ENCODE measurements at regions not wholly inside any gene's neighbourhood (a gene's known extent, or its start where the extent isn't known, plus 50 kb on each side); places are given as distances from the start of the nearest gene placed in this dataset.

DNA sequence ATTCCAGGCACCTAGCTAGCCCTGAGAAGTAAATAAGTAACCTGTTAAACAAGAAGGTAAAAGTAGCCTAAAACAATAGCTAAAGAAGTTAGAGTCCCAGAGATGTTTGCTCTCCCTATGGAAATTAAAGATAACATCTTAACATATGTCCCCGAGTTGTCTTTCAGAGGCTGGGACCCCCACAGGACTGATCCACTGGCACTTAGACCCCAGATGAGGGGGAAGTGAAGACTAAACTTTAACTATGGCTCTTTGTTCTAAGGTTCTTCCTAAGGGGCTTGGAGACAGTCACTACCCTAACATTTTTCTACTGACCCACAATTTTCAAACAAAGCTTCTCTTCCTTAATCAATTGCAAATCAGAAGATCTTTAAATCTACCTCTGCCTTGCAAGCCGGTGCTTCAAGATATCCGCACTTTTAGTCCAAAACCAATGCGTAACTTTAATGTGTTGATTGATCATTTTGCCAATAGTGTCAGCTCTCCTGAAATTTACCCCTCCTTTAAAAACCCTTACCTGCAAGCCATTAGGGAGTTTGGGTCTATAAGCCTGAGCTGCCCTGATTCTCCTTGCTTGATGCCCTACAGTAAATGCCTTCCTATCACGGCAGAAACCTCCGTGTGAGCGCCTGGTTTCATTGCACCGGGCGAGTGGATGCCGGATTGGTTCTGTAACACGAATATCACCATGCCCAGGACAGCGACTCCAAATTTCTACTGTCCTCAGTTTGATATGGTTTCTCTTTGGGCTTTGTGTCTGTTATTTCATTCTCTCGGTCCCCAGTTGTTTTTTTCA lies 404.4 kb downstream of the SIPA1L2 start:
- no peak for DNase-seq

DNA sequence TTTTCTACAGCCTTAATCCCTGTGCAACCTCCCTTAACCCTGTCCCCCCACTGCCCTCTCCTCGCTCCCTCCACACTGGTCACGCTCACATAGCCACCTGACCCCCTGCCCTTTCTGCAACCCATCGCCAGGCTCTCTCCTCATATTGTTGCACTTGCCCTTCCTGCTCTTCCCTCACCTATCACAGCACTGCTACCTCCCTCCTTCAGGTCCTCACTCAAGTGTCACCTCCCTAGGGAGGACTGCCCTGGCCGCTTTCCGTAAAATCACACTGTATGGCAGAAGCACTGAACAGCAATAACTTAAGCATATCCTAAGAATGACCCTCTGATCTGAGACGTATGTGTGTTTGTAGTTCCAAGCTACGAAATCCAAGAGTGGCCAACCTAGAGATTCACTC lies 406.0 kb downstream of the SIPA1L2 start:
- DNase-seq, result no peak

DNA sequence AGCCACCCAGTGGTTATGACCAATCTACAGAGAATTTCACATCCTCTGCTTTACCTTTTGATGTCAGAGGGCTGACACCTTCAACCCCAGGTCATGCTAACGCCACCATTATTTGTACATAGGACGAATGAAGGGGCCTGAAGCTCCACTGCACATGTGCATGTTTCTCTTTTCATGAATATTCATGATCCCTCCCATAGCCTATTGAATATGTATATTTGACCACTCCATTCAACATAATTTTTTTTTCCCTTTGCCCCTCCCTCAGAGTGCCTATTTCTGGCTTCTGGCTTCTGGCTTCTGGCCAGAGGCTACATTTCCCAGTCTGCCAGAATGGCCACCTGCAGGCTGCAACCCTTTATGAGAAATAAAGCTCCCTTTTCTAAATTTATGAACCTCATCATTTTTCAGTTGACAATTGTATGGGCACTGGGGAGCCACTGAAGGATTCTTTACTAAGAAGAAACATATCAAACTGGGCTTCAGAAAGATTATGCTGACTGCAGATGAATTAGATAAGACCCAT lies 406.7 kb downstream of the SIPA1L2 start:
- no peak for DNase-seq

DNA sequence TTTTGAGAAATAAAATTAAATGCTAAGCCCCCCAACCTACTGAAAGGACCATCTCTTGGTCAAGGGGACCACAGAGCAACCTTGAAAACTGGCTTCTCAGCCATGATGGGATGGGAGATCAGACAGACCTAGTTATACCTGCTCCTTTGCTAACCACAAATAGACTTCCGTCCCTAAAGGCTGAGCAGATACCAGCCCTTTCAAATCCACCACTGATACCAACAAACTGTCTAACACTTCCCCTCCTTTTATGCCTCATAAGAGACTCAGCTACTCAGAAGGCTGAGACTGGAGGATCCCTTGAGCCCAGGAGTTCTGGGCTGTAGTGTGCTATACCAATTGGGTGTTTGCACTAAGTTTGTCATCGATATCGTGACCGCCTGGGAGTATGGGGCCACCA lies 407.3 kb downstream of the SIPA1L2 start:
- DNase-seq, result no peak

DNA sequence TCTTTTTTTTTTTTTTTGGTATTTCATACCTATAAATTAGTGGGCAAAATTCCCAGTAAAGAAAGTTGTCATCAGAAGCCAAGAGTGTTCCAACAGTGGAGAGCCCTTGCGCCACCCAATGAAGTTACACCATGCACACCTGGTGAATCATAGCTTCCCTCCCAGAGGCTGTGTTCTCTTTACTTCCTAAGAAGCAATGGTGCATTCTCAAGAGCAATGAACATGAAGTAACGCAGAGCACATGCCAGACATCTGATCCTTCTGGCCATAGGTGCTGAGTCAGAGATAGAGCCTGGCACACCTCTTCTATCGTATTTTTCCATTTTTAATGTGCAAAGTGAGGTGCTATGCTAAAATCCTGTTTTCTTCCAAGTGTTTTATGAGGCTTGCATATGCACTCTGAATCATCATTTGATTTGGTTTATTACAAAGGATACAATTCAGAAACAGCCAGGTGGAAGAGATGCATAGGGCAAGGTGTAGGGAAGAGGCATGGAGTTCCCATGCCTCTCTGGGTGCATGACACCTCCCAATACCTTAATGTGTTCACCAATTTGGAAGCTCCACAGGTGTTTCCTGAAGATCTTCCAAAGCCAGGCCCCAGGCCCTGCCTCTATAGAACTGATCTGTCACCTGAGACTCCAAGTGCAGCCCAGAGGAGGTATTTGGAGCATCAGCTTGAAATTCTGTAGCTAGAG lies 408.0 kb downstream of the SIPA1L2 start:
- DNase-seq, result no peak

DNA sequence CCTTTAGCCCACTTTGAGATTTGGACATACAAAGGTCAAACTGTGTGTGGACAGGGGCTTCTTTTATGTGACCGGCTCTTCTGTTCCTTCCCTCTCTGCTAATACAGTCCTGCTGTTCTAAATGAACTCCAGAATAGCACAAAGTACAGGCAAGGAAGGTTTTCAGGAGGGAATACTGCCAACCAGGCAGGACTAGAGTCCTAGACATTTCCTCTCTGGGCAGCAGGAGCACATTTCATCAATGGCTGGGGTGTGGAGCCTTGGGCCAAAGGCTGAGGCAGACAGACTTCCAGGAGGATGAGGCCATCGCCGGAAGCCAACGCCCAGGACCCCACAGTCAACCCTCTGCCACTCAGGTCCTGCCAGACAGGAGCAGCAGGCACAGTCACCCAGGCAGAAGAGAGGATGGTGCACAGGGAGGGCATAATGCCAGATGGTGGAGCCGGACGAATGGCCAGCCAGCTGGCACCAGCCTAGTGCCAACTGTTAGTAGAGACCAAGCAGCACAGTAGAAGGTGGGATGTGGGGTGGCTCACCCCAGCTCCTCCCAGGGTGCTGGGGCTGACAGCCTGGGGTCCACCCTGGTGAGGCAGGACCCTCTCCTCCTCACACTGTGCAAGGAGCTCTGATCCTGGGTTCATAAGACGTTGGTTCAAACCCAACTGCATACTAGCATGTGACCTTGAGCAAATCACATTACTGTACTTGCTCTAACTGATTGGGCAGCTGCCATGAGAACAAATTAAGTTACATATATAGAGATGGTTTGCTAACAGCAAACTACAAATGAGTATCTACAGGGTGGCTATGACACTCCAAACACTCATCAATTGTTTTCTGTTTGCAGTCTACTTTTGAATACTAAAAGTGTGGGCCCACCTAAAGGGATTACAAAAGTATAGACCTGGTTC lies 410.7 kb downstream of the SIPA1L2 start:
- no peak for DNase-seq

DNA sequence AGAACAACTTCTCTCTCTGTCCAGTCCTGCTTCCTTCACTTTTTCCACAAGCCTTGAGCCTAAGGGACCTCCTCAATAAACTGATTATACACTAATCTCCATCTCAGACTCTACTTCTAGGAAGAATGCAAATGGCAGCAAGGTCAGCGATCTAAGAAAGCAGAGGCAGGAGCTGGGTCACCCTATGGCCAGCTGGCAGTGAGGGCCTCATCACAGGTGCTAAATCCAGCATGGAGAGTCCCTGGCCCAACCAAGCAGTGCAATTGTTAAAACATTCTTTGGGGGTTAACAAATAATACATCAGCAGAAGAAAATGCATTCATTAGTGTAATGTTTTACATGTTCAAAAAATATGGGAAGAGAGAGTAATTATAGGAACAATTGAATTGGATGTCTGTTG lies 416.0 kb downstream of the SIPA1L2 start:
- DNase-seq, result no peak

DNA sequence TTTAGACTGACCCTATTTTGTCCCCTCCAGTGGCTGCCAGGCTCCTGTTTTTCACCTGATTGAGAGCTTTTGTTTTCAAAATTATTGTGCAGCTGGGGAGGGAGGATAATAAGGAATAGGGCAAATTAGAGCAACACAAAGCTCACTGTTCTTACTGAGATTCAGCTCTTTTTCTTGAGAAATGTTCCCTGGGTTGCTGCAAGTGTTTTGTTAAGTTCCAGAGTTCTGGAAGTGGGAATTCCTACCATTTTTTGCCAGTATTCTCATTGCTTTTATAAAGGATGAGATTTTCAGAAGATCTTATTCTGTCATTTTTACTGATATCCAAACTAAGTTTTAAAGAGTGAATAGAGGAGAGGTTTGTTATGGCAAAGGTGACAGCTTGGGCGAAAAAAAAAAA lies 417.7 kb downstream of the SIPA1L2 start:
- no peak for DNase-seq

DNA sequence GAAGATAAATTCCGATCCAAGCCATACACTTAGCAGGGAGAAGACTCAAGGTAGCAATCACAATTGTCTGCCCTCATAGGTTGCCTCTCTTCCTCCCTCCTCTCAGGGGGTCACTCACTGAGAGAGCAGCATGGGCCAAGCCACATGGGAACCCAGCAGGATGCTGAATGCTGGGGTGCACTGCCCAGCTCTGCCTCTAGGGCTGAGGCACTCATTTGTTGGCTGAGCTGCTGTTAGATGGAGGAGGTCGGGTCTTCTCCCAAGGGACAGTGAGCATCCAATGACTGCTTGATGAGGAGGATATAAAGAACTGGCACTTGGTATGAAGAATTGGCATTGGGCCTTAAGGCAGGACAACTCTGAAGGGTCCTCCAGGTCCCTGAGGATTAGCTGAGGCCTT lies 418.8 kb downstream of the SIPA1L2 start:
- DNase-seq, result no peak

DNA sequence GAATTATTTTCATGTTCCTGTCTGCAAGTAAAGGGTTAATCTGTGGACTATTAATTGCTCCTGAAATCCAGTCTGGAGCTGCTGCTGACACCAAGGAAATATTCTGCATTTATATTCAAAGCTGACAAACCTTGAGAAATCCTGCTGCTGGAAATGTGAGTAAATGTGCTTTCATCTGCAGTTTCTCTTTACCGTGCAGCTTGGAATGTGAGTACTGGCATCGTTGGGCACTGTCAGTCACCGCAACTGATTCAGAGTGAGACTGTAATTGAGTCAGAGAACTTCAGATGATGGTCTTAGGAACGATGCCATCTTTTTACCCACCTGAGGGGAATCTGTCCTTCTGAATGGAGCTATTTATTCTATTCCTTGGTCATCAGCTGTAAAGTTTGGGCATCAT lies 420.6 kb downstream of the SIPA1L2 start:
- no peak for DNase-seq

DNA sequence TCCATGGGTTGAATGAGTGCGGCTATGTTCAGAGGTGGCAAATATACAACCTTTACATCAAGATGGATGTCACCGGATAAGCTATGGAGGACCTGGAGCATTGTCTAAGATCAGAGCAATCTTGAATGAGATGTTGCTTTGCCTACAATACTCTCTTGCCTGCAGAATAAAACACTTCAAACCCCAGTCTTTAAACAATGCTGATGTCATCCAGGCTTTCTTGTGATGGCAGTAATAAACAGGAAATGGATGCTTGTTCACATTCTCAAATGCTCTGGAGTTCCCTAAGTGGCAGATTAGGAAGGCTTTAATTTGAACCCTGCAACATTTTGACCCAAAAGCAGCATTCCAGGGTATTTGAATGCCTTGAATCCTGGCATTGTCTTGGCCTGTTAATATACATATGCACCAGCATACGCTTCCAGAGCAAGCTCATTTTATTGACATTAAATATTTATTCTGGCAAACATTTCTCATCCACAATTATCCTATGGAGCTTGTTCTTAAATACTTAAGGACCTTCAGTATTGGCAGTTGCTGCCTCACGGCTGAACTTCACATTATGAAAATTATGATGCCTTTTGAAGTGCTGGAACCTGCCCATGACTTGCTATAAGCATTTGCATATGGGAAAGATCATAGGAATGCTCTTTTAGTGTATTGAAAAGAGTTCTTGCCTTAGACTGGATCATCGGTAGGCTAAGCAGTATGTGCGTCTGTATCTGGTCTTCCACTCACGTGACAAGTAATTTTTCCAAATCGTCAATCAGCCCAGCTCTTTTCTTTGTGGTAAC lies 422.7 kb downstream of the SIPA1L2 start:
- DNase-seq, result no peak

DNA sequence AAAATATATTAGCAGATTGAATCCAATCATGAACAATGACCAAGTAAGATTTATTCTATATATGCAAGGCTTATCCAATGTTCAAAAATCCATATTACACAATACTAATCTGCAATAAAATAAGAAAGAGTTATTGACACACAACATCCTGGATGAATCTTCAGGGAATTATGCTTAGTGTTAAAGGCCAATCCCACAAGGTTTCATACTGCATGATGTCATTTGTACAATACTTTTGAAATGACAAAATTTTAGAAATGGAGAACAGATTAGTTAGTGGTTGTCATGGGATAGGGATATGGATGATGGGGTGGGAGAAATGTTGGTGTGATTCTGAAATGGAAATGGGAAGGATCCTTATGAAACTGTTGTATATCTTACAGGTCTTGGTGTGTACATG lies 425.7 kb downstream of the SIPA1L2 start:
- DNase-seq, result no peak

DNA sequence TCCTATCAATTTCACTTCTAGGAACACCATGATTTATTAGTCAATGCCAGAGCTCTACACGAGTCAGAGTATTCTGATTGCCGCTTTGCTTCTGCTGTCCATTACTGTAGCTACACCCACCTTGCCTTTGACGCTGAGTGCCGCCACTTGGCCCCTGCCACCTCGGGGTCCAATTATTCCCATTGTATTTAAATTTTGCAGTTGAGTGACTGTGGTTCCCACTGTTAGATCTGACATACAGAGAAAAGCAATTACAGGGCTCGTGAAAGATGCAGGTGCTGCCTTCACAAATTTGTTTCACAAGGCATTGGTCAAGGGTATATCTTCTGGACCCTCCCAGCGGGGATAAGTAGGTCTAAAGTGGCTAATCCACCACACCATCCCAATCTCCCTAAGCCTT lies 428.9 kb downstream of the SIPA1L2 start:
- no peak for DNase-seq

DNA sequence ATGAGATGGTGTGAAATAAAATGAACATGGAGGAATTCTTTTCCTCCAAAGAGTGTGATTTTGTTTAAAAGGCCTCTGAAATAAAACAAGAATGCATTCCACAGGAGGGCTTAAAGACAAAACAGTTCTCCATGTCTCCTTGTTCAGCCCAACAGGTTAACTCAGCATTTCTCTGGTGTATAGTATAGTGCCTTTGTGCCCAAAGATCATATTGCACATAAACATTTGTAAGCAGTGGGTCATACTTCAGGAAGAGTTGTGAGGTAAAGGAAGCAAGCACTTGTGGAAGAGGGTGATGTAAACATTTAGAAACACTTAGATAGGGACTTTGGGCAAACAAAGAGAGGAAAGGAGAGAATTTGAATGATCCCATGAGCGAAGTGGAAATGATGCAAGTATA lies 433.9 kb downstream of the SIPA1L2 start:
- no peak for DNase-seq

DNA sequence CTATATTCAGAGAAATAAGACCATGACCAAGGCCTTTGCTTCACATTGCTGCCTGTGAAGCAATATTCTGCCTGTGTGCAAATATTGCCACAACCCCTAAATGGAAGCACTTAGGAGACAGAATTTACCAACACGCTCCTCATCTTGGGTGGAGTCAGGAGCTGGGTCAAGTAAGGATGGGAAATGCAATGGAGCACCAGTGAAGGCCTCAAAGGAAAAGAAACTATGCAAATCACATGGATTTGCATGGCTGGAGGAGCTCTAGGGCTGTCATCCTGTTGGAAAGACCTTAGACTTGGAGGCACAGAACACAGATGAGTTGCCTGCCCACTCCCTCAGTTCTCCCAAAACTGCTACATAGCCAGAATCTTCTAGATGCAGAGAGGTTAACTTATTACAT lies 435.5 kb downstream of the SIPA1L2 start:
- no peak for DNase-seq

DNA sequence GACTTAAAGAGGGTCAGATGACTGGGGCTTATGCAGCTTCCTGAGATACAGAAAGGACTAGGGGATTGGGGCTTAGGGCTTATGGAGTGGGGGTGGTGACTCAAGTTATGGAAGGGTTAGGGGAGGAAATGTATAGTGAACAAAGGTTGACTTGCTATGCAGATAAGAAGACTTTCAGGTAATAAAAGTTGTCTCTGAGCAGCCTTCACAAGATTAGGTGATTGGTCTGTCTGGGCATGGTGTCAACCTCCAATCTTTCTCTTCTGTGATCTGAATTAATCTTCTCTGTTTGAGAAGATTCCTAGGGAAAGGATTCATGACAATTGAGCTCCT lies 436.5 kb downstream of the SIPA1L2 start:
- DNase-seq, result no peak

DNA sequence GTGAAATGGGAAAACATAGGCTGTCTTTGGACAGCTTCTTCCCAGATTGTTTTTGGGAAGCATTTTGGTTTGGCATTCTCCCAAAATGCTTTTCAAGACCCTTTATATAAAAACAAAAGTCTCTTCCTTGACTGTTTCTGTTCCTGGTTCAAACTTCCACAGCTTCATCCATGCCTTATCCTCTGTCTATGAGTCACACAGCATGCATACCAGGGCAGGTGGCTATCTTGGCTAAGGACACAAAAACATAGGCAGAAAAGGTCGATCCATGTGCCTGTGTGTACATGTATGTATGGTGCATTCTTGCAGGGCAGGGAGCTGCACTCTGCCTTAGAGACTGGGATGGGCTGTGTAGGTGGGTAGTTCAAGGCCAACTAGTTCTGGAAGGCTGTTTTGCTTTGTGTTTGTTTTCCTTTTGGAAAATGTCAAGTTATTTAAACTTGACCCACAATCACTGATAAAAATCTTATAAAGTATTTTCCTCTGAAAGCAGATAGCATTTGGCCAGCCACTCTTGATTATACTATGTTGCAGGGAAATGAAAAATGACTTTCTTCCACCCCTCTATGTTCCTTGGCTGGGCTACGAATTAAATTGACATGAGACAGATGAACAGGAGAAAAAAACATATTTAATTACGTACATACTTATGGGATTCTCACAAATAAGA lies 437.0 kb downstream of the SIPA1L2 start:
- DNase-seq, result no peak

DNA sequence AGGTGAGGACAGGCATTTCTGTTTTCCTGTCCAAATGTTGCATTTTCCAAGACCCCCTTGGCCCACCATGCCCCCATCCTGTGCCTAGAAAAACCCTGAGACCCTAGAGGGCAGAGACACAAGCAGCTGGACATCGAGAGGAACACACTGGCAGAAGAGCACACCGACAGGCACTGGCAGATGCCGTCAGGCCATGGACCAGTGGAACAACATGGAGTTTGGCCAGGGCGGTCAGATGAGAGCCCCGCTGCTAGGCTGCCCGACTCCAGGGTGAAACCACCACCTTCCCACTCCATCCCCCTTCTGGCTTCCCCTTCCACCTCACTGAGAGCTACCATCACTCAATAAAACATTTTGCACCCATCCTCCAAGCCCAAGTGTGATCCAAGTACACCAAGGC lies 438.4 kb downstream of the SIPA1L2 start:
- no peak for DNase-seq

DNA sequence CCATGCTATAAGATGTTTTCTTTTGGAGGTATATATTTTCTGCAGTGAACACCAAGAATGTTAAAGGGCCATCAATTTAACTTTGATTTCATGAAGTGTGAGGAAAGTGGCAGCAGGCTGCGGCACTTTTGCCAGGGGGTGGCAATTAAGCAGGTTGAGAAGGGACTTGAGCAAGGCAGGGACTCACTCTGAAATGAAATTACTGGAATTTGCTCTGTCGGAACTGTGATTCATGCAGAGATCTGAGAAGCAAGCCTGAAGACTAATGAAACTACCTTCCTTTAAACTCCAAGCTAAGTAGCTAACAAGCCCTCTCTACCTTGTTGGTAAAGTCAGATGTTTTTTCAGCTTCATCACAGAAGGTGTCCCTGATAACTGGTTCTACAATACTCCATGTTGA lies 441.6 kb downstream of the SIPA1L2 start:
- no peak for DNase-seq

DNA sequence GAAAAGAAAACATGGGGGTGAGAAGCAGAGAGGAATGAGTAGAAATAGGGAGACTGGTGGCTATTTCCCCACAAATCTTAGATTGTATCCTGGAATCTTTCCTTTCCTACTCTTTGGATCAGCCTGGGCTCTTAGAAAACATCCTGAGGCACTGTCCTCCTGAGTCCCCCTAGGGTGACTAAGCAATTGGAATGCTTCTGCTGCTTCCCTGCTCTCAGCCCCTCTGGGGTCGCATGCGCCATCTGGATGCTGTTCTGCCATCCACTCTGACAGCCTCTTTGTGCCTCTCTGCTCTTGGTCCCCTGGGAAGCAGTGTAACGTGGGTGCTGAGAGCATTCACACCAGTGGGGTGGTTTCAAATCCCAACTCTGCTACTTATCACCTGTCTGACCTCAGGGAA lies 443.0 kb downstream of the SIPA1L2 start:
- DNase-seq, result no peak

DNA sequence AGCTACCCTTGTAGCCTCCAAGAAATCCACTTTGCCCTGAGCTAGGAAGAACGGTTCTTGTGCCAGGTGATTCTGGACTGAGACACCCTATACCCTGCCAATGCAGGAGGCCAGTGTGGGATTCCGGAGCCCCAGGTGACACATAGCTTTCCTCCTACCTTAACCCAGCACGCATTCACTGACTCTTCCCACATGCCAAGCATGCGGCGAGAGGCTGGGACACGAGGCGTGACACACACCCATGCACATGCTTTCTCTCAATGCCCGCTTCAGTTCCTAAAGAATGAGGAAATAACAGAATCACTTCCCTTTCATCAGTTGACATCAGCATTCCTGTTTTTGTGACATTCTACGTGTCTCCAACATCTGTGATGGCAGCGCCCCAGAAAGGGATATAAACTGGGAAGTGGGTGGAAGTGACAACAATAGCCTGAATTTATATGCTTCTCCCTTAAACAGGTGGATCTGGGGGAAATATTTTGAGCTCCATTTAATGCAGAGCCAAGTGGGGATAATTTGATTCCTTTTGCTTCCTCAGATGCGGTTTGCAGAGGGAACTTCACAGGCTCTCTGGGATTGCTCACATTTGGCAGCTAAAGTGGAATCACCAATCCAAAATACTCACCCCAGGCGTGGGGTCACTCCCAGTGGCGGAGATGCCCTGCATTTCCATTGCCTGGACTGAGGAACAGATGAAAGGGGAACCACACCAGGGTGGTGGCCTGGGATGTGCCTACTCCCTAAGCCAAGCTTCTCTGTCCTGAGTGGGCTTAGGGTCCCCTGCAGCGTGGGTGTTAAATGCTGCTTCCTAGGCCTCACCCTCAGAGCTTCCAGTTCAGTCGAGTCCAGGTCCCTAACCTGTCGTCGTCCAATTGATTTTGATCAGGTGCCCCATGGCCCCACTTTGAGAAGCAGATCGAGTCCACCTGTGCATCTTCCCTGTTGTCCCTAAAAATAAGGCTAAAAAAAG lies 445.1 kb downstream of the SIPA1L2 start:
- no peak for DNase-seq
